Trophoblast cell (in vitro differentiated cells and primary cell): ENCODE measurements at regions not wholly inside any gene's neighbourhood (a gene's known extent, or its start where the extent isn't known, plus 50 kb on each side); places are given as distances from the start of the nearest gene placed in this dataset.

Experiments
- DNase-seq, 2 donors: peaks; one replicate each; pipeline ENCODE4 v3.0.0-alpha.2; 2016
- H2AFZ ChIP-seq: 2 replicates; pipeline ENCODE4 v1.6.1; 2013; ENCODE audit warnings: low read length, moderate library complexity, mild to moderate bottlenecking; ENCODE audit not compliant: insufficient read depth, poor library complexity
- H2AK5ac ChIP-seq: 2 replicates; pipeline ENCODE4 v1.6.1; 2013; ENCODE audit warnings: mild to moderate bottlenecking, low read length
- H2BK120ac ChIP-seq: 2 replicates; pipeline ENCODE4 v1.6.1; 2013; ENCODE audit warnings: low read length, mild to moderate bottlenecking, moderate library complexity; ENCODE audit not compliant: insufficient read depth, poor library complexity
- H2BK12ac ChIP-seq: 2 replicates; pipeline ENCODE4 v1.6.1; 2013; ENCODE audit warnings: mild to moderate bottlenecking, low read length, moderate library complexity
- H2BK5ac ChIP-seq: 2 replicates; pipeline ENCODE4 v1.6.1; 2013; ENCODE audit warnings: low read length, low read depth, moderate library complexity, mild to moderate bottlenecking; ENCODE audit not compliant: poor library complexity
- H3K14ac ChIP-seq: 2 replicates; pipeline ENCODE4 v1.6.1; 2013; ENCODE audit warnings: mild to moderate bottlenecking, low read length
- H3K18ac ChIP-seq: 2 replicates; pipeline ENCODE4 v1.6.1; 2013; ENCODE audit warnings: mild to moderate bottlenecking, low read length
- H3K23ac ChIP-seq: 2 replicates; pipeline ENCODE4 v1.6.1; 2013; ENCODE audit warnings: low read length
- H3K27ac ChIP-seq: 2 replicates; pipeline ENCODE4 v1.5.1; 2013; ENCODE audit warnings: low read depth, mild to moderate bottlenecking, inconsistent platforms, low read length, moderate library complexity
- H3K27me3 ChIP-seq: 2 replicates; pipeline ENCODE4 v1.6.1; 2013; ENCODE audit warnings: inconsistent platforms, mild to moderate bottlenecking, low read length, moderate library complexity; ENCODE audit not compliant: insufficient read depth
- H3K36me3 ChIP-seq, 2 experiments: 1 replicate in 1 of 2; 2 replicates in 1 of 2; pipeline ENCODE4 v1.6.1; 2013; ENCODE audit warnings: low read length in 2 of 2, mild to moderate bottlenecking in 2 of 2, moderate library complexity in 1 of 2; ENCODE audit not compliant: insufficient read depth in 2 of 2, control insufficient read depth in 1 of 2
- H3K4ac ChIP-seq: 2 replicates; pipeline ENCODE4 v1.6.1; 2013; ENCODE audit warnings: low read depth, mild to moderate bottlenecking, low read length, moderate library complexity
- H3K4me1 ChIP-seq, 2 experiments: 1 replicate in 1 of 2; 2 replicates in 1 of 2; pipeline ENCODE4 v1.6.1; 2013; ENCODE audit warnings: low read length in 2 of 2, mild to moderate bottlenecking in 2 of 2, moderate library complexity in 1 of 2; ENCODE audit not compliant: insufficient read depth in 2 of 2, control insufficient read depth in 1 of 2
- H3K4me2 ChIP-seq: 2 replicates; pipeline ENCODE4 v1.6.1; 2013; ENCODE audit warnings: inconsistent platforms, mild to moderate bottlenecking, low read length, moderate library complexity
- H3K4me3 ChIP-seq: 2 replicates; pipeline ENCODE4 v1.5.1; 2013; ENCODE audit warnings: mild to moderate bottlenecking, low read depth, low read length, inconsistent platforms
- H3K79me1 ChIP-seq: one replicate; pipeline ENCODE4 v1.6.1; 2013; ENCODE audit warnings: low read length
- H3K79me2 ChIP-seq: 2 replicates; pipeline ENCODE4 v1.6.1; 2013; ENCODE audit warnings: low read length, mild to moderate bottlenecking; ENCODE audit not compliant: control insufficient read depth, insufficient read depth, poor library complexity
- H3K9ac ChIP-seq: 2 replicates; pipeline ENCODE4 v1.6.1; 2013; ENCODE audit warnings: mild to moderate bottlenecking, low read length
- H3K9me3 ChIP-seq: 2 replicates; pipeline ENCODE4 v1.6.1; 2013; ENCODE audit warnings: low read depth, mild to moderate bottlenecking, control low read depth, inconsistent platforms, low read length; ENCODE audit not compliant: insufficient read depth
- H4K12ac ChIP-seq: 2 replicates; pipeline ENCODE4 v1.6.1; 2013; ENCODE audit warnings: low read depth, mild to moderate bottlenecking, low read length, moderate library complexity
- H4K8ac ChIP-seq: 2 replicates; pipeline ENCODE4 v1.6.1; 2013; ENCODE audit warnings: low read depth, mild to moderate bottlenecking, low read length, moderate library complexity
- H4K91ac ChIP-seq: one replicate; pipeline ENCODE4 v1.6.1; 2013; ENCODE audit warnings: low read depth, mild to moderate bottlenecking, low read length, moderate library complexity
- WGBS: extraction: QIAGEN DNeasy Blood & Tissue Kit; methylation state at CpG from one replicate; pipeline ENCODE4 v1.1.7; 2013; ENCODE audit warnings: missing lambda C conversion rate; ENCODE audit not compliant: insufficient read length, insufficient coverage; ENCODE audit errors: extremely low coverage; 5-methylcytosine and 5-hydroxymethylcytosine counted together

GRCh38 chr1:5501206-5501930 lies 490.9 kb downstream of the NPHP4 start:
- Histone ChIP-seq H3K79me2 (no peaks in the 10 kb centered on the region), H3K4me3 (no peak overlapping the region), H3K23ac (no peak overlapping the region)

GRCh38 chr1:5500541-5500940 lies 491.7 kb downstream of the NPHP4 start:
- Histone ChIP-seq H2AK5ac (no peak overlapping the region), H3K79me1 (no peaks in the 10 kb centered on the region), H2BK120ac (no peak overlapping the region), H4K8ac (no peak overlapping the region), H3K18ac (no peak overlapping the region), H4K12ac (no peak overlapping the region), H2BK12ac (no peak overlapping the region), H3K9ac (no peak overlapping the region), H2BK5ac (no peak overlapping the region), H3K27me3 (no peaks in the 10 kb centered on the region), H3K36me3 (no peaks in the 10 kb centered on the region), H3K14ac (no peak overlapping the region), H3K4me2 (no peak overlapping the region), H3K27ac (no peak overlapping the region), H3K9me3 (peaks cover 4% of the 10 kb centered on the region), H3K4me1 (no peaks in the 10 kb centered on the region), H4K91ac (no peak overlapping the region), H3K23ac (no peak overlapping the region), H3K4ac (no peak overlapping the region), H3K4me3 (peak overlapping the region; percentile 51), H3K79me2 (no peaks in the 10 kb centered on the region), H2AFZ (no peak overlapping the region)
- WGBS, result no CpG with 5 or more reads among the region's 20 CpGs
- DNase-seq, result no peak

More at GRCh38 chr1:5501206-5501930, 490.9 kb downstream of the NPHP4 start:
- Histone ChIP-seq H2BK12ac (no peak overlapping the region), H3K18ac (no peak overlapping the region), H3K9me3 (peaks cover 4% of the 10 kb centered on the region), H3K4ac (no peak overlapping the region), H2BK120ac (no peak overlapping the region), H3K27ac (no peak overlapping the region), H2BK5ac (no peak overlapping the region), H3K79me1 (no peaks in the 10 kb centered on the region), H3K9ac (no peak overlapping the region), H3K36me3 (no peaks in the 10 kb centered on the region), H3K27me3 (no peaks in the 10 kb centered on the region), H3K14ac (no peak overlapping the region), H2AFZ (no peak overlapping the region), H4K8ac (no peak overlapping the region), H4K12ac (no peak overlapping the region), H4K91ac (no peak overlapping the region), H2AK5ac (no peak overlapping the region), H3K4me2 (no peak overlapping the region), H3K4me1 (no peaks in the 10 kb centered on the region)
- no peak for DNase-seq
- no CpG with 5 or more reads among the region's 18 CpGs for WGBS

GRCh38 chr1:5497503-5497902 lies 494.7 kb downstream of the NPHP4 start:
- no peak overlapping the region for H4K91ac ChIP-seq
- DNase-seq, result no peak
- no peaks in the 10 kb centered on the region for H3K27me3 ChIP-seq
- H3K4me1 ChIP-seq, result peaks cover 0 to 2% of the 10 kb centered on the region in 2 experiments
- H3K9ac ChIP-seq, result no peak overlapping the region
- H4K8ac ChIP-seq, result no peak overlapping the region
- H3K9me3 ChIP-seq, result peaks cover 4% of the 10 kb centered on the region
- no peak overlapping the region for H2AK5ac ChIP-seq
- H3K4ac ChIP-seq, result no peak overlapping the region
- H4K12ac ChIP-seq, result no peak overlapping the region
- no peaks in the 10 kb centered on the region for H3K36me3 ChIP-seq
- no peak overlapping the region for H2BK5ac ChIP-seq
- H3K4me2 ChIP-seq, result no peak overlapping the region
- no peak overlapping the region for H3K14ac ChIP-seq
- no peak overlapping the region for H2AFZ ChIP-seq
- no peak overlapping the region for H3K18ac ChIP-seq
- no CpG with 5 or more reads among the region's 6 CpGs for WGBS
- no peak overlapping the region for H3K23ac ChIP-seq
- no peaks in the 10 kb centered on the region for H3K79me1 ChIP-seq
- no peak overlapping the region for H2BK120ac ChIP-seq
- no peaks in the 10 kb centered on the region for H3K79me2 ChIP-seq
- H2BK12ac ChIP-seq, result no peak overlapping the region
- H3K27ac ChIP-seq, result no peak overlapping the region
- no peak overlapping the region for H3K4me3 ChIP-seq

- no peak overlapping the region for H3K14ac ChIP-seq
- H3K36me3 ChIP-seq, result no peaks in the 10 kb centered on the region
- H3K79me2 ChIP-seq, result no peaks in the 10 kb centered on the region
- no peak overlapping the region for H4K91ac ChIP-seq
- no peak overlapping the region for H2BK5ac ChIP-seq
- no peak overlapping the region for H4K8ac ChIP-seq
- no peak overlapping the region for H3K4me2 ChIP-seq
- peaks cover 4% of the 10 kb centered on the region for H3K9me3 ChIP-seq
- no peak for DNase-seq
- H3K27me3 ChIP-seq, result no peaks in the 10 kb centered on the region
- H3K23ac ChIP-seq, result no peak overlapping the region
- H3K9ac ChIP-seq, result no peak overlapping the region
- no peak overlapping the region for H2AK5ac ChIP-seq
- H2AFZ ChIP-seq, result no peak overlapping the region
- no CpG with 5 or more reads among the region's 16 CpGs for WGBS
- H3K27ac ChIP-seq, result no peak overlapping the region
- H3K4me1 ChIP-seq, result peaks cover 0 to 2% of the 10 kb centered on the region in 2 experiments
- no peak overlapping the region for H3K4me3 ChIP-seq
- no peak overlapping the region for H2BK120ac ChIP-seq
- H3K79me1 ChIP-seq, result no peaks in the 10 kb centered on the region
- H3K4ac ChIP-seq, result no peak overlapping the region
- H2BK12ac ChIP-seq, result no peak overlapping the region
- H4K12ac ChIP-seq, result no peak overlapping the region
- no peak overlapping the region for H3K18ac ChIP-seq
Observed at GRCh38 chr1:5495596-5496410, 496.4 kb downstream of the NPHP4 start.
